G401 (cell line): ENCODE measurements at regions not wholly inside any gene's neighbourhood (a gene's known extent, or its start where the extent isn't known, plus 50 kb on each side); places are given as distances from the start of the nearest gene placed in this dataset.
A peak's percentile ranks its signal among the peaks of the same experiment; 100 is the strongest.

Source experiments
- DNase-seq: peaks from one replicate; pipeline ENCODE4 v3.0.0-alpha.2; 2015; ENCODE audit warnings: low spot score
- in situ Hi-C: cut with HindIII; loops from 2 replicates; pipeline ENCODE4 v1.10.0; 2016; ENCODE audit warnings: low sequenced_read_pairs, mixed read lengths

- in situ Hi-C loops, result no loop called here
- DNase-seq, result no peak
Observed at GRCh38 chr13:58024103-58024502, 392.6 kb downstream of the PCDH17 start.

- DNase-seq, result peak; percentile 45
- in situ Hi-C loops, result no loop called here
Observed at GRCh38 chr13:58025821-58026220, 394.3 kb downstream of the PCDH17 start.

GRCh38 chr13:58032676-58033460 is 401.3 kb downstream of the PCDH17 start:
- in situ Hi-C loops, result no loop called here
- DNase-seq, result no peak

GRCh38 chr13:58043971-58044370 is 412.4 kb downstream of the PCDH17 start:
- in situ Hi-C loops, result no loop called here

GRCh38 chr13:58048670-58049069 is 417.1 kb downstream of the PCDH17 start:
- in situ Hi-C loops, result no loop called here

More at GRCh38 chr13:58043971-58044370, 412.4 kb downstream of the PCDH17 start:
- DNase-seq, result no peak

GRCh38 chr13:58051396-58051795 is 419.9 kb downstream of the PCDH17 start:
- DNase-seq, result no peak
- in situ Hi-C loops, result no loop called here

More at GRCh38 chr13:58048670-58049069, 417.1 kb downstream of the PCDH17 start:
- DNase-seq, result no peak

GRCh38 chr13:58051807-58052375 is 420.3 kb downstream of the PCDH17 start:
- in situ Hi-C loops, result no loop called here
- DNase-seq, result no peak

- in situ Hi-C loops, result no loop called here
Observed at GRCh38 chr13:58056426-58056825, 424.9 kb downstream of the PCDH17 start.

GRCh38 chr13:58059624-58060023 is 428.1 kb downstream of the PCDH17 start:
- in situ Hi-C loops, result no loop called here
- no peak for DNase-seq

More at GRCh38 chr13:58056426-58056825, 424.9 kb downstream of the PCDH17 start:
- no peak for DNase-seq

- in situ Hi-C loops, result no loop called here
Observed at GRCh38 chr13:58080806-58081205, 449.3 kb downstream of the PCDH17 start.

GRCh38 chr13:58081301-58081820 is 449.8 kb downstream of the PCDH17 start:
- DNase-seq, result no peak
- in situ Hi-C loops, result no loop called here

More at GRCh38 chr13:58080806-58081205, 449.3 kb downstream of the PCDH17 start:
- no peak for DNase-seq

GRCh38 chr13:58083064-58083463 is 451.5 kb downstream of the PCDH17 start:
- no peak for DNase-seq
- in situ Hi-C loops, result no loop called here

GRCh38 chr13:58085274-58085673 is 453.7 kb downstream of the PCDH17 start:
- in situ Hi-C loops, result no loop called here
- no peak for DNase-seq

GRCh38 chr13:58085819-58086218 is 454.3 kb downstream of the PCDH17 start:
- in situ Hi-C loops, result no loop called here
- DNase-seq, result no peak

GRCh38 chr13:58087566-58087965 is 456.0 kb downstream of the PCDH17 start:
- DNase-seq, result no peak
- in situ Hi-C loops, result no loop called here

- no peak for DNase-seq
- in situ Hi-C loops, result no loop called here
Observed at GRCh38 chr13:58093394-58093793, 461.9 kb downstream of the PCDH17 start.

GRCh38 chr13:58097831-58098230 is 466.3 kb downstream of the PCDH17 start:
- DNase-seq, result no peak
- in situ Hi-C loops, result no loop called here

GRCh38 chr13:58119351-58119750 is 487.8 kb downstream of the PCDH17 start:
- DNase-seq, result no peak

GRCh38 chr13:58119804-58120203 is 488.3 kb downstream of the PCDH17 start:
- DNase-seq, result no peak
- in situ Hi-C loops, result no loop called here

More at GRCh38 chr13:58119351-58119750, 487.8 kb downstream of the PCDH17 start:
- in situ Hi-C loops, result no loop called here

GRCh38 chr13:58126496-58126895 is 495.0 kb downstream of the PCDH17 start:
- in situ Hi-C loops, result no loop called here
- DNase-seq, result no peak
